Esophagus (tissue), 2 donors: ENCODE measurements at regions not wholly inside any gene's neighbourhood (a gene's known extent, or its start where the extent isn't known, plus 50 kb on each side); places are given as distances from the start of the nearest gene placed in this dataset.

ENCODE experiments used
- H3K27ac ChIP-seq, 2 donors: one replicate each; pipeline ENCODE4 v1.5.1; 2013; ENCODE audit warnings: low read depth in 2 of 2, mild to moderate bottlenecking in 2 of 2, inconsistent platforms in 1 of 2, low read length in 1 of 2, moderate library complexity in 1 of 2
- H3K27me3 ChIP-seq, 2 donors: one replicate each; pipeline ENCODE4 v1.6.1; 2013; ENCODE audit warnings: low read length in 2 of 2, control low read depth in 1 of 2, mild to moderate bottlenecking in 1 of 2; ENCODE audit not compliant: insufficient read depth in 2 of 2, control insufficient read depth in 1 of 2
- H3K36me3 ChIP-seq, 2 donors: one replicate each; pipeline ENCODE4 v1.6.1; 2013; ENCODE audit warnings: low read length in 1 of 2; ENCODE audit not compliant: control insufficient read depth in 2 of 2, insufficient read depth in 2 of 2
- H3K4me1 ChIP-seq, 2 donors: one replicate each; pipeline ENCODE4 v1.6.1; 2013; ENCODE audit warnings: low read length in 1 of 2; ENCODE audit not compliant: control insufficient read depth in 2 of 2, insufficient read depth in 2 of 2
- H3K4me3 ChIP-seq, 2 donors: one replicate each; pipeline ENCODE4 v1.5.1; 2013; ENCODE audit warnings: low read length in 2 of 2, mild to moderate bottlenecking in 2 of 2, low read depth in 1 of 2, moderate library complexity in 1 of 2
- H3K9me3 ChIP-seq, 2 donors: one replicate each; pipeline ENCODE4 v1.6.1; 2013; ENCODE audit warnings: mild to moderate bottlenecking in 2 of 2, low read depth in 1 of 2, low read length in 1 of 2, moderate library complexity in 1 of 2; ENCODE audit not compliant: control insufficient read depth in 2 of 2, insufficient read depth in 1 of 2
- whole genome bisulfite sequencing, 2 donors: extraction: QIAGEN DNeasy Blood & Tissue Kit; methylation state at CpG; one replicate each; pipeline ENCODE4 v1.1.7; 2013; 5-methylcytosine and 5-hydroxymethylcytosine counted together
- donor health status: healthy with polysubstance abuse.
- donor health status: Bipolar disorder and iron deficiency.

DNA sequence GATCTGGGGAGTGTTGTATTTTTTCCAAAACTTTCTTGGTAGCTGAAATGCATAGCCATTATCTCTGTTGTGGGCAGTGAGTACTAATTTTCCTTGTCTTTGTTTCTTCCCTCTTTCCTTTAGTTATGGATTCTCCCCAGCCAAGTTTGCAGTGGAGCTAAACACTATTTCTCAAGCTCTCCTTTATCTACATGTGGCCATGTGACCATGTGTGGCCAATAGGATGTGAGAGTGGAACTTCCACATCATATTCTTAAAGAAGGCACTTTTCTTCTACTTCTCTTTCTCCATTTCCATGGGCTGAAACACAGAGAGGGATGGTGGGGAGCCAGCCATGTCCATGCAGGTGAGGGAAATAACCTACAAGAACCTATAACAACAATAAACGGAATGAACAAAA is 230.8 kb downstream of the CTH start:
- Histone ChIP-seq H3K9me3 (no peaks in the 10 kb centered on the region), H3K4me1 (no peaks in the 10 kb centered on the region), H3K36me3 (no peaks in the 10 kb centered on the region), H3K27me3 (no peaks in the 10 kb centered on the region), H3K4me3 (no peak overlapping the region), H3K27ac (no peak overlapping the region)
- 87 to 94% methylated on average over 1 of the region's 1 CpG for WGBS, 2 donors

DNA sequence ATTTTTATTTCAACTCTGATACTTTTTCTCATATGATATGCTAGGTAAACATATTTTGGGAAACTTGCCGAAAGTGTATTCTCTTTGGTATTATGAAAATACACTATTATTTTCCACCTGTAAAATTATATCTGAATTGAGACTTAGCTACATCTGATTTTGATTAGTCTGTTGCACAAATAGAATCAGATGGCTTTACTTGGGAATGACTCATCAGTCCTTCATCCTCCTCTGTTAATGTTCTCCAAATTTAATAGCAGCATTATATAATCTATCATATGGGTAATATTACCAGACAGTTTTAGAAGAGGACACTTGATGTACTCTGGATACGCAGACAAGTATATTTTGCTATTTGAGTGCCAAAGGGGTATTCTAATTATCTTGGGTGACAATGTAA is 245.3 kb downstream of the CTH start:
- H3K4me3 ChIP-seq = no peak overlapping the region
- no peaks in the 10 kb centered on the region for H3K36me3 ChIP-seq
- no peaks in the 10 kb centered on the region for H3K9me3 ChIP-seq
- H3K27me3 ChIP-seq = no peaks in the 10 kb centered on the region
- H3K4me1 ChIP-seq = no peaks in the 10 kb centered on the region
- 87 to 94% methylated on average over 2 of the region's 2 CpGs for WGBS, 2 donors
- H3K27ac ChIP-seq = no peak overlapping the region

DNA sequence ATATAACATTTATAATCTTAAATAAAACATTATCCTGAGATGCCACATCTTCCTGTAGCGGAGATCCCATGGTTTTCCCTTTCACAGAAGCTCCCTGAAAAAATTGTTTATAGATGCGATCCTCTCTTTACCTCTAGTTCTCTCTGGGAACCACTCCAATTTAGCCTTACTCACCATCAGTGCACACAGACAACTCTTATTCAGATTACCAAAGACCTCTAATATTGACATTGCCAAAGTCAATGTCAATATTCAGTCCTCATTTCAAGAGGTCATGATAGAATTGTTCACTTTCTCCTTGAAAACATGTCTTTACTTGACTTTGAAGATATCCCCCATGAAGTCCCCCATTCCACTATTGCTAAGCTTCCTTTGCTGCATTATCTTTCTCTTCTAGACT is 248.8 kb downstream of the CTH start:
- H3K4me1 ChIP-seq = no peaks in the 10 kb centered on the region
- H3K9me3 ChIP-seq = no peaks in the 10 kb centered on the region
- WGBS, 2 donors = 85 to 90% methylated on average over 2 of the region's 2 CpGs
- H3K4me3 ChIP-seq = no peak overlapping the region
- no peaks in the 10 kb centered on the region for H3K36me3 ChIP-seq
- H3K27ac ChIP-seq = no peak overlapping the region
- H3K27me3 ChIP-seq = no peaks in the 10 kb centered on the region

GRCh38 chr1:70666381-70667140 is 255.5 kb downstream of the CTH start:
- WGBS, 2 donors = 56 to 57% methylated on average over 8 of the region's 8 CpGs
- Histone ChIP-seq H3K4me1 (no peaks in the 10 kb centered on the region), H3K4me3 (no peak overlapping the region), H3K9me3 (no peaks in the 10 kb centered on the region), H3K27ac (no peak overlapping the region), H3K36me3 (no peaks in the 10 kb centered on the region), H3K27me3 (no peaks in the 10 kb centered on the region)

GRCh38 chr1:70667494-70668170 is 256.6 kb downstream of the CTH start:
- Histone ChIP-seq H3K4me3 (no peak overlapping the region), H3K27ac (no peak overlapping the region), H3K27me3 (no peaks in the 10 kb centered on the region), H3K36me3 (no peaks in the 10 kb centered on the region), H3K9me3 (no peaks in the 10 kb centered on the region), H3K4me1 (no peaks in the 10 kb centered on the region)

- no peak overlapping the region for H3K27ac ChIP-seq
- H3K9me3 ChIP-seq = no peaks in the 10 kb centered on the region
- H3K27me3 ChIP-seq = no peaks in the 10 kb centered on the region
- H3K4me1 ChIP-seq = no peaks in the 10 kb centered on the region
- no peaks in the 10 kb centered on the region for H3K36me3 ChIP-seq
- H3K4me3 ChIP-seq = no peak overlapping the region
- WGBS, 2 donors = 72 to 74% methylated on average over 4 of the region's 4 CpGs
Observed at GRCh38 chr1:70671006-70671405, 259.9 kb downstream of the CTH start.

DNA sequence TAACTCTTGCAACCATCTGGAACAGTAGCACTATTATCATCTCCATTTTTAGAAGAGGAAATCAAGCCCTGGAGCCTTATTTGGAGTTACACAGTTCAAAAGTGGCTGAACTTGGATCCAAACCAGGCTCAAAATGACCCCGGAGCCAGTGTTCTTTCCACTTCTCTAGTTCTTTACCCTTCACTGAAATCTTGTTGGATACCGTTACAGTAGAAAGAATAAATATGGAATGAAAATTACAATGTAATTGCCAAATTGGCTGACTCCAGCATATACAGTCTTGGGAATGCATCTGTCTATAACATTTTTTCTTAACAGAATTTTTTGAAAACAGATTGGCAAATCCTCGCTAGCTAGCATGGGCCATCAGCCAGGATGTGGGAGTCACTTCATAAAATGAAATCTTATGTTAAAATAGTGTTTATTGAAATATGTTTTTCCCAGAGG is 261.4 kb downstream of the CTH start:
- no peaks in the 10 kb centered on the region for H3K27me3 ChIP-seq
- H3K27ac ChIP-seq = no peak overlapping the region
- no peaks in the 10 kb centered on the region for H3K4me1 ChIP-seq
- no peaks in the 10 kb centered on the region for H3K9me3 ChIP-seq
- no peaks in the 10 kb centered on the region for H3K36me3 ChIP-seq
- WGBS, 2 donors = 38 to 65% methylated on average over 3 of the region's 3 CpGs
- no peak overlapping the region for H3K4me3 ChIP-seq

- H3K4me1 ChIP-seq = no peaks in the 10 kb centered on the region
- 43 to 53% methylated on average over 3 of the region's 3 CpGs for WGBS, 2 donors
- H3K27ac ChIP-seq = no peak overlapping the region
- H3K4me3 ChIP-seq = no peak overlapping the region
- H3K36me3 ChIP-seq = no peaks in the 10 kb centered on the region
- no peaks in the 10 kb centered on the region for H3K9me3 ChIP-seq
- H3K27me3 ChIP-seq = no peaks in the 10 kb centered on the region
Observed at GRCh38 chr1:70674941-70675685, 264.0 kb downstream of the CTH start.

GRCh38 chr1:70675737-70676156 is 264.7 kb downstream of the CTH start:
- 38 to 54% methylated on average over 5 of the region's 5 CpGs for WGBS, 2 donors
- Histone ChIP-seq H3K4me3 (no peak overlapping the region), H3K27me3 (no peaks in the 10 kb centered on the region), H3K9me3 (no peaks in the 10 kb centered on the region), H3K27ac (no peak overlapping the region), H3K36me3 (no peaks in the 10 kb centered on the region), H3K4me1 (no peaks in the 10 kb centered on the region)
